DND-41 (cell line): ENCODE measurements at regions not wholly inside any gene's neighbourhood (a gene's known extent, or its start where the extent isn't known, plus 50 kb on each side); places are given as distances from the start of the nearest gene placed in this dataset.

ENCODE experiments used
- CTCF ChIP-seq: IDR thresholded peaks from 2 replicates; pipeline ENCODE4 v1.5.1; 2012; ENCODE audit warnings: borderline replicate concordance, low read length, moderate library complexity, mild to moderate bottlenecking; ENCODE audit not compliant: poor library complexity, severe bottlenecking; ENCODE audit errors: extremely low read depth
- EZH2 ChIP-seq: IDR thresholded peaks from 3 replicates; pipeline ENCODE4 v1.6.1; 2012; ENCODE audit warnings: borderline replicate concordance, low read depth, mild to moderate bottlenecking, moderate library complexity, low read length, inconsistent platforms; ENCODE audit not compliant: severe bottlenecking

GRCh38 chr9:129349665-129349947, 171.5 kb upstream of the IER5L start:
- TF ChIP-seq CTCF (no peak), EZH2 (no peak)
